ENCODE measurements at regions not wholly inside any gene's neighbourhood (a gene's known extent, or its start where the extent isn't known, plus 50 kb on each side); places are given as distances from the start of the nearest gene placed in this dataset.

DNA sequence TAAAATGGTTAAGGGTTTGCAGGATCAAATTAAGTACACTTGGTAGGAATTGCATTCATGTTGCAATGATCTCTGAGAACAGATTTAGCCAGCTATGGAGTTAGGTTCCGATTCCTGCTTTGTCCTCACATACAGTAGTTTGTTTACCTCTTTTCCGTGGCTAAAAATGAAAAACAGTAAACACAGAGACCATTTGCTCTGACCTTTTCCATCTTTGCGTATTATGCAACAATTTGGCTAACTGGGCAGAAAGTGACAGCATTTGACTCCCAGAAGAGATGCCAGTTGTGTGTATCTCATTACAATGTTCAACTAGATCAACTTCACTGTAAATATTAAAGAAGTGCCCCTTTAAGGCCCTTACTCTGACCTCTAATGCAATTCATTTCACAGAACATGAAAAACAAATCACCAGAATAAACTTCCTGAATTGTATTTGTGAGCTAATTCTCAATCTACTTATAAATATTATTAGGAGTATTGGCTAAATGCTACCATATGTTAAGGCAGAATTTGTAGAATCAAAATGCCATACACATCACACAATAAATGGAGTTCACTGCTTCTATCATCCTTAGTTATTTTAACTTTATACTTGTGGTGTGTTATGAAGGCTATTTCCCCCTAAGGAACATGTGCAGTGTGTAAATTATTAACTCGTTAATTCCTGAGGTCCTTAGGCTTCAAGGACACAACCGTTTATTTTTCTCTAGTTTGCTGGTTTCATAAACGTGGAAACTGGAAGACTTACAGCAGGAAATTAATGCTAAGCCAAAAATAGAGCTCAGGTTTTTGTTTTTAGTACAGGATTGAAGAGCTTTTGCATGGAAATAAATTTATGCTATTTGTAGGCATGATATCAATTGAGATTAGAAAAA is 380.7 kb upstream of the CITED2 start:
- TF ChIP-seq MCM3 (IDR thresholded peaks at IDR 0.05): no peak
- no peak for TF ChIP-seq SPI1 (IDR thresholded peaks at IDR 0.05; ENCODE audit: borderline replicate concordance, low read depth, low read length)
- no peak for TF ChIP-seq KAT2B (IDR thresholded peaks at IDR 0.05; ENCODE audit: low read depth, low read length)
- no peak for TF ChIP-seq NR2F6 (CRISPR knock-in tag; IDR thresholded peaks at IDR 0.05)

All from K562 (cell line).